Liver (tissue), 3 donors: ENCODE measurements at regions not wholly inside any gene's neighbourhood (a gene's known extent, or its start where the extent isn't known, plus 50 kb on each side); places are given as distances from the start of the nearest gene placed in this dataset.

Experiments used
- EGR1 ChIP-seq, 2 donors: IDR thresholded peaks; 2 replicates each; pipeline ENCODE4 v1.6.1; 2016 to 2018; ENCODE audit warnings: antibody characterized with exemption in 2 of 2, low read depth in 2 of 2
- JUND ChIP-seq, 2 donors: IDR thresholded peaks; 2 replicates each; pipeline ENCODE4 v1.6.1; 2016; ENCODE audit warnings: antibody characterized with exemption in 2 of 2
- RAD21 ChIP-seq, 2 donors: IDR thresholded peaks; 2 replicates each; pipeline ENCODE4 v1.6.1; 2016; ENCODE audit warnings: antibody characterized with exemption in 2 of 2, mild to moderate bottlenecking in 2 of 2
- TAF1 ChIP-seq: conservative IDR thresholded peaks from 2 replicates; pipeline ENCODE4 v1.6.1; 2016; ENCODE audit warnings: antibody characterized with exemption, mild to moderate bottlenecking
- YY1 ChIP-seq: IDR thresholded peaks from 2 replicates; pipeline ENCODE4 v1.6.1; 2016; ENCODE audit warnings: antibody characterized with exemption, mild to moderate bottlenecking
- TF ChIP-seq, protein P1 (sequence below): fragments of 150-350 bp; IDR thresholded peaks from 2 replicates; pipeline ENCODE4 v1.5.1; 2017; ENCODE audit warnings: improper control_type of control experiment, low read depth, low read length; ENCODE audit not compliant: missing input control
- TF ChIP-seq, protein P2 (sequence below): IDR thresholded peaks from 2 replicates; pipeline ENCODE4 v1.6.1; 2016; ENCODE audit warnings: antibody characterized with exemption, mild to moderate bottlenecking
- TF ChIP-seq, protein P3 (sequence below): IDR thresholded peaks from 2 replicates; pipeline ENCODE4 v1.6.1; 2016; ENCODE audit warnings: antibody characterized with exemption
- TF ChIP-seq, protein P4 (sequence below): IDR thresholded peaks from 2 replicates; pipeline ENCODE4 v1.6.1; 2016; ENCODE audit warnings: antibody characterized with exemption
- TF ChIP-seq, protein P5 (sequence below): IDR thresholded peaks from 2 replicates; pipeline ENCODE4 v1.6.1; 2016; ENCODE audit warnings: antibody characterized with exemption
- donor health status: healthy.
- donor health status: healthy.

DNA sequence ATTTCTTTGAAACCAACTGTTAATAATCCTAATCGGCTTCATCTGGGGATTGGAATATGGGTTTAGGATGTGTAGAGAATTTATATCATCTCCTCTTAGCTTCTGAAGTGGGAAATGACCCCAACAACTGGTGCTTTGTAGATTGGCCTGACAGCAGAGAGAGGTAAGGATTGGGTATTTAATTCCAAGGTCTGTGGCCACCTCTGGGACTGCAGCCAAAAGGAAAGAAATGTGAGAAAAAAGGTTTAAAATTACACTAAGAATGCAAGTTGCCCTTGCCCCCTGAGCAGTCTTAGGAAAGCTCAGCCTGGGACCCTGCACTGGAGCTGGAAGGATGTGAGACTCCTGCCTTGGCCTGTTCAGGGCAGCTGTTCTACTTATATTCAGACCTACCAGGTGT is 157.1 kb downstream of the FTCDNL1 start:
- TF ChIP-seq, protein P1, sequence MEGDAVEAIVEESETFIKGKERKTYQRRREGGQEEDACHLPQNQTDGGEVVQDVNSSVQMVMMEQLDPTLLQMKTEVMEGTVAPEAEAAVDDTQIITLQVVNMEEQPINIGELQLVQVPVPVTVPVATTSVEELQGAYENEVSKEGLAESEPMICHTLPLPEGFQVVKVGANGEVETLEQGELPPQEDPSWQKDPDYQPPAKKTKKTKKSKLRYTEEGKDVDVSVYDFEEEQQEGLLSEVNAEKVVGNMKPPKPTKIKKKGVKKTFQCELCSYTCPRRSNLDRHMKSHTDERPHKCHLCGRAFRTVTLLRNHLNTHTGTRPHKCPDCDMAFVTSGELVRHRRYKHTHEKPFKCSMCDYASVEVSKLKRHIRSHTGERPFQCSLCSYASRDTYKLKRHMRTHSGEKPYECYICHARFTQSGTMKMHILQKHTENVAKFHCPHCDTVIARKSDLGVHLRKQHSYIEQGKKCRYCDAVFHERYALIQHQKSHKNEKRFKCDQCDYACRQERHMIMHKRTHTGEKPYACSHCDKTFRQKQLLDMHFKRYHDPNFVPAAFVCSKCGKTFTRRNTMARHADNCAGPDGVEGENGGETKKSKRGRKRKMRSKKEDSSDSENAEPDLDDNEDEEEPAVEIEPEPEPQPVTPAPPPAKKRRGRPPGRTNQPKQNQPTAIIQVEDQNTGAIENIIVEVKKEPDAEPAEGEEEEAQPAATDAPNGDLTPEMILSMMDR: no peak
- TF ChIP-seq YY1 (no peak), EGR1 (IDR thresholded peaks at IDR 0.05; ENCODE audit: low read depth in 2 of 2) (no peak), JUND (IDR thresholded peaks at IDR 0.05) (no peak), RAD21 (IDR thresholded peaks at IDR 0.05) (no peak), TAF1 (no peak)
- TF ChIP-seq, protein P2, sequence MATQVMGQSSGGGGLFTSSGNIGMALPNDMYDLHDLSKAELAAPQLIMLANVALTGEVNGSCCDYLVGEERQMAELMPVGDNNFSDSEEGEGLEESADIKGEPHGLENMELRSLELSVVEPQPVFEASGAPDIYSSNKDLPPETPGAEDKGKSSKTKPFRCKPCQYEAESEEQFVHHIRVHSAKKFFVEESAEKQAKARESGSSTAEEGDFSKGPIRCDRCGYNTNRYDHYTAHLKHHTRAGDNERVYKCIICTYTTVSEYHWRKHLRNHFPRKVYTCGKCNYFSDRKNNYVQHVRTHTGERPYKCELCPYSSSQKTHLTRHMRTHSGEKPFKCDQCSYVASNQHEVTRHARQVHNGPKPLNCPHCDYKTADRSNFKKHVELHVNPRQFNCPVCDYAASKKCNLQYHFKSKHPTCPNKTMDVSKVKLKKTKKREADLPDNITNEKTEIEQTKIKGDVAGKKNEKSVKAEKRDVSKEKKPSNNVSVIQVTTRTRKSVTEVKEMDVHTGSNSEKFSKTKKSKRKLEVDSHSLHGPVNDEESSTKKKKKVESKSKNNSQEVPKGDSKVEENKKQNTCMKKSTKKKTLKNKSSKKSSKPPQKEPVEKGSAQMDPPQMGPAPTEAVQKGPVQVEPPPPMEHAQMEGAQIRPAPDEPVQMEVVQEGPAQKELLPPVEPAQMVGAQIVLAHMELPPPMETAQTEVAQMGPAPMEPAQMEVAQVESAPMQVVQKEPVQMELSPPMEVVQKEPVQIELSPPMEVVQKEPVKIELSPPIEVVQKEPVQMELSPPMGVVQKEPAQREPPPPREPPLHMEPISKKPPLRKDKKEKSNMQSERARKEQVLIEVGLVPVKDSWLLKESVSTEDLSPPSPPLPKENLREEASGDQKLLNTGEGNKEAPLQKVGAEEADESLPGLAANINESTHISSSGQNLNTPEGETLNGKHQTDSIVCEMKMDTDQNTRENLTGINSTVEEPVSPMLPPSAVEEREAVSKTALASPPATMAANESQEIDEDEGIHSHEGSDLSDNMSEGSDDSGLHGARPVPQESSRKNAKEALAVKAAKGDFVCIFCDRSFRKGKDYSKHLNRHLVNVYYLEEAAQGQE: no peak
- TF ChIP-seq, protein P3, sequence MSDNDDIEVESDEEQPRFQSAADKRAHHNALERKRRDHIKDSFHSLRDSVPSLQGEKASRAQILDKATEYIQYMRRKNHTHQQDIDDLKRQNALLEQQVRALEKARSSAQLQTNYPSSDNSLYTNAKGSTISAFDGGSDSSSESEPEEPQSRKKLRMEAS: no peak
- TF ChIP-seq, protein P4, sequence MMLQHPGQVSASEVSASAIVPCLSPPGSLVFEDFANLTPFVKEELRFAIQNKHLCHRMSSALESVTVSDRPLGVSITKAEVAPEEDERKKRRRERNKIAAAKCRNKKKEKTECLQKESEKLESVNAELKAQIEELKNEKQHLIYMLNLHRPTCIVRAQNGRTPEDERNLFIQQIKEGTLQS: no peak
- TF ChIP-seq, protein P5, sequence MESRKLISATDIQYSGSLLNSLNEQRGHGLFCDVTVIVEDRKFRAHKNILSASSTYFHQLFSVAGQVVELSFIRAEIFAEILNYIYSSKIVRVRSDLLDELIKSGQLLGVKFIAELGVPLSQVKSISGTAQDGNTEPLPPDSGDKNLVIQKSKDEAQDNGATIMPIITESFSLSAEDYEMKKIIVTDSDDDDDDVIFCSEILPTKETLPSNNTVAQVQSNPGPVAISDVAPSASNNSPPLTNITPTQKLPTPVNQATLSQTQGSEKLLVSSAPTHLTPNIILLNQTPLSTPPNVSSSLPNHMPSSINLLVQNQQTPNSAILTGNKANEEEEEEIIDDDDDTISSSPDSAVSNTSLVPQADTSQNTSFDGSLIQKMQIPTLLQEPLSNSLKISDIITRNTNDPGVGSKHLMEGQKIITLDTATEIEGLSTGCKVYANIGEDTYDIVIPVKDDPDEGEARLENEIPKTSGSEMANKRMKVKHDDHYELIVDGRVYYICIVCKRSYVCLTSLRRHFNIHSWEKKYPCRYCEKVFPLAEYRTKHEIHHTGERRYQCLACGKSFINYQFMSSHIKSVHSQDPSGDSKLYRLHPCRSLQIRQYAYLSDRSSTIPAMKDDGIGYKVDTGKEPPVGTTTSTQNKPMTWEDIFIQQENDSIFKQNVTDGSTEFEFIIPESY: no peak
